Caco-2 (cell line): ENCODE measurements at regions not wholly inside any gene's neighbourhood (a gene's known extent, or its start where the extent isn't known, plus 50 kb on each side); places are given as distances from the start of the nearest gene placed in this dataset.

Source experiments
- BruUV-seq: library from RNA; stranded (reverse); fragments of 400-500 nt; replicated peaks from 2 replicates; lab custom pipeline; 2021; lab: Mats Ljungman, UMichigan
- CTCF ChIA-PET: fragments of 300-600 bp; sonication (Branson Sonifier 250); formaldehyde crosslinking; loops from one replicate; lab custom pipeline; 2022; ENCODE audit warnings: antibody characterized with exemption; lab: Charles Lee
- POLR2A ChIA-PET: fragments of 300-600 bp; sonication (Branson Sonifier 250); formaldehyde crosslinking; loops from one replicate; lab custom pipeline; 2022; ENCODE audit warnings: antibody characterized with exemption; lab: Charles Lee
- DNase-seq, 2 experiments: peaks; one replicate each; pipeline versions ENCODE4 v3.0.0 to v3.0.0-alpha.2; 2020 to 2022
- H3K27me3 ChIP-seq: replicated peaks from 2 replicates; pipeline ENCODE4 v1.6.0; 2011; ENCODE audit warnings: low read length; ENCODE audit not compliant: control insufficient read depth, insufficient read depth
- H3K36me3 ChIP-seq: 2 replicates; pipeline ENCODE4 v1.5.1; 2011; ENCODE audit warnings: low read length; ENCODE audit not compliant: control insufficient read depth, insufficient read depth
- H3K4me1 ChIP-seq: fragments of 250-450 bp; sonication (Bioruptor Pico); 2 replicates; pipeline ENCODE4 v1.5.1; 2020; ENCODE audit warnings: mild to moderate bottlenecking
- H3K4me3 ChIP-seq: 2 replicates; pipeline ENCODE4 v1.5.1; 2011; ENCODE audit warnings: low read depth, mild to moderate bottlenecking, control low read depth, low read length
- H3K9me3 ChIP-seq: fragments of 250-450 bp; sonication (Bioruptor Pico); 2 replicates; pipeline ENCODE4 v1.5.1; 2020; ENCODE audit warnings: mild to moderate bottlenecking, moderate library complexity
- H3K27ac Mint-ChIP-seq: one replicate; pipeline ENCODE4 v1.8.0; 2022; ENCODE audit warnings: mixed read lengths; ENCODE audit not compliant: unreplicated experiment
- H3K27me3 Mint-ChIP-seq: one replicate; pipeline ENCODE4 v1.8.0; 2022; ENCODE audit warnings: mixed read lengths; ENCODE audit not compliant: insufficient read depth, unreplicated experiment
- H3K36me3 Mint-ChIP-seq: one replicate; pipeline ENCODE4 v1.8.0; 2022; ENCODE audit warnings: mild to moderate bottlenecking, mixed read lengths; ENCODE audit not compliant: insufficient read depth, unreplicated experiment
- H3K4me1 Mint-ChIP-seq: one replicate; pipeline ENCODE4 v1.8.0; 2022; ENCODE audit warnings: low read depth, mixed read lengths; ENCODE audit not compliant: unreplicated experiment
- H3K4me3 Mint-ChIP-seq: one replicate; pipeline ENCODE4 v1.8.0; 2022; ENCODE audit warnings: mild to moderate bottlenecking, moderate library complexity, mixed read lengths; ENCODE audit not compliant: unreplicated experiment
- H3K9me3 Mint-ChIP-seq: one replicate; pipeline ENCODE4 v1.8.0; 2022; ENCODE audit warnings: mixed read lengths; ENCODE audit not compliant: unreplicated experiment
- intact Hi-C: fragments of 100-400 bp; cut with micrococcal nuclease; formaldehyde crosslinking; loops from one replicate; pipeline ENCODE4 v1.10.0; 2022; ENCODE audit not compliant: unreplicated experiment
- TF ChIP-seq, protein P1 (sequence below), 2 experiments: fragments of 200-600 bp in 1 of 2; IDR thresholded peaks; 1 replicate in 1 of 2; 2 replicates in 1 of 2; pipeline versions ENCODE4 v1.5.1 to v1.8.0; 2011 to 2022; ENCODE audit warnings: antibody characterized with exemption in 1 of 2, control low read depth in 1 of 2, inconsistent platforms in 1 of 2, low read depth in 1 of 2, low read length in 1 of 2, mild to moderate bottlenecking in 1 of 2, moderate library complexity in 1 of 2; ENCODE audit not compliant: insufficient read depth in 1 of 2, severe bottlenecking in 1 of 2, unreplicated experiment in 1 of 2

DNA sequence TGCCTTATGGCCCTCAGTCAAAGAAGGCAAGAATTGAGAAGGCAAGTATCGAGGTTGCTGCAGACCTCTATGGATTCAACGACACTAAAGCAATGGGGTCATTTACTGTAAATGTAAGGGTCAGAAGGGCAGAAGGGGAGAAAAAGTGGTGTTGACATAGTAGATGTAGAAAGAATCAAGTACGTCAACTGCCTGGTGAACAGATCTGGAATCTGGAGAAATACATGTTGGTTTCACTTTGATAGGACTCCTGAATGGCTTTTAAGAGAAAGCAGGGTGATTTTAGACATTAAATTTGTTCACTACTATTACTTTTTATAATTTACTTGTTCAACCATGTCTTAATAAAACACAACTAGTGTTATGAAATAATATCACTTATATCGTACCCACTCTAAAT lies 81.3 kb upstream of the FSTL5 start:
- DNase-seq = no peak
- ChIA-PET POLR2A (interaction anchor here (0.6 kb wide), 1 partner anchor 32 kb away, joined by 6 read pairs; no protein-coding TSS in a partner anchor), CTCF (no interaction called here)
- Histone ChIP-seq H3K9me3 (no peaks in the 10 kb centered on the region), H3K4me3 (no peak overlapping the region), H3K27me3 (no peaks in the 10 kb centered on the region), H3K4me1 (no peaks in the 10 kb centered on the region), H3K36me3 (no peaks in the 10 kb centered on the region)
- Mint-ChIP-seq H3K27me3 (no peaks in the 10 kb centered on the region), H3K36me3 (no peaks in the 10 kb centered on the region), H3K4me3 (no peak overlapping the region), H3K27ac (no peak overlapping the region), H3K4me1 (no peaks in the 10 kb centered on the region), H3K9me3 (no peaks in the 10 kb centered on the region)
- TF ChIP-seq, protein P1, sequence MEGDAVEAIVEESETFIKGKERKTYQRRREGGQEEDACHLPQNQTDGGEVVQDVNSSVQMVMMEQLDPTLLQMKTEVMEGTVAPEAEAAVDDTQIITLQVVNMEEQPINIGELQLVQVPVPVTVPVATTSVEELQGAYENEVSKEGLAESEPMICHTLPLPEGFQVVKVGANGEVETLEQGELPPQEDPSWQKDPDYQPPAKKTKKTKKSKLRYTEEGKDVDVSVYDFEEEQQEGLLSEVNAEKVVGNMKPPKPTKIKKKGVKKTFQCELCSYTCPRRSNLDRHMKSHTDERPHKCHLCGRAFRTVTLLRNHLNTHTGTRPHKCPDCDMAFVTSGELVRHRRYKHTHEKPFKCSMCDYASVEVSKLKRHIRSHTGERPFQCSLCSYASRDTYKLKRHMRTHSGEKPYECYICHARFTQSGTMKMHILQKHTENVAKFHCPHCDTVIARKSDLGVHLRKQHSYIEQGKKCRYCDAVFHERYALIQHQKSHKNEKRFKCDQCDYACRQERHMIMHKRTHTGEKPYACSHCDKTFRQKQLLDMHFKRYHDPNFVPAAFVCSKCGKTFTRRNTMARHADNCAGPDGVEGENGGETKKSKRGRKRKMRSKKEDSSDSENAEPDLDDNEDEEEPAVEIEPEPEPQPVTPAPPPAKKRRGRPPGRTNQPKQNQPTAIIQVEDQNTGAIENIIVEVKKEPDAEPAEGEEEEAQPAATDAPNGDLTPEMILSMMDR (IDR thresholded peaks at IDR 0.05; ENCODE audit: insufficient read depth in 1 of 2, low read depth in 1 of 2, low read length in 1 of 2, severe bottlenecking in 1 of 2, unreplicated experiment in 1 of 2) = no peak
- intact Hi-C loops = no loop called here
- BruUV-seq = no TSS peak

DNA sequence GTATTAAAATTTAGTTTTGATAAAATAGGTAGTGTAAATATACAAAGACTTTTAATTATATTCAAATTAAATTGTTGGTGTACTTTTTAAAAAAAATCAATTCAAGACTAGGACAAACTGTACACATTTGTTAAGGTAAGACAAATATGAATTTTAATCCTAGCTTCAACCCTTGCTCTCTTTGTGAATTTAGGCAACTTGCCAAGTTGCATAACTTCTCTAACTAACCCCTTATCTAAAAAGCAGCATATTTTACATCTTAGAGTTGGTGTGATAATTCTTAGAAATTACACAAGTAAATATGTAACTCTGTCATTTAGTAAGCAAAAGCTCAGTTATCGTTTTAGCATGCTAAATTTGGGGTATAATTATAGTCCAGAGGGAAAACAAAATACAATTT lies 78.1 kb upstream of the FSTL5 start:
- DNase-seq = no peak
- H3K9me3 ChIP-seq = no peaks in the 10 kb centered on the region
- CTCF ChIA-PET = no interaction called here
- Mint-ChIP-seq H3K4me1 (no peaks in the 10 kb centered on the region), H3K9me3 (no peaks in the 10 kb centered on the region), H3K36me3 (no peaks in the 10 kb centered on the region), H3K27ac (no peak overlapping the region), H3K4me3 (no peak overlapping the region), H3K27me3 (no peaks in the 10 kb centered on the region)
- TF ChIP-seq, protein P1 (IDR thresholded peaks at IDR 0.05; ENCODE audit: insufficient read depth in 1 of 2, low read depth in 1 of 2, low read length in 1 of 2, severe bottlenecking in 1 of 2, unreplicated experiment in 1 of 2) = no peak
- no TSS peak for BruUV-seq
- no peaks in the 10 kb centered on the region for H3K4me1 ChIP-seq
- no peak overlapping the region for H3K4me3 ChIP-seq
- POLR2A ChIA-PET = no interaction called here
- H3K27me3 ChIP-seq = no peaks in the 10 kb centered on the region
- no peaks in the 10 kb centered on the region for H3K36me3 ChIP-seq
- intact Hi-C loops = no loop called here

DNA sequence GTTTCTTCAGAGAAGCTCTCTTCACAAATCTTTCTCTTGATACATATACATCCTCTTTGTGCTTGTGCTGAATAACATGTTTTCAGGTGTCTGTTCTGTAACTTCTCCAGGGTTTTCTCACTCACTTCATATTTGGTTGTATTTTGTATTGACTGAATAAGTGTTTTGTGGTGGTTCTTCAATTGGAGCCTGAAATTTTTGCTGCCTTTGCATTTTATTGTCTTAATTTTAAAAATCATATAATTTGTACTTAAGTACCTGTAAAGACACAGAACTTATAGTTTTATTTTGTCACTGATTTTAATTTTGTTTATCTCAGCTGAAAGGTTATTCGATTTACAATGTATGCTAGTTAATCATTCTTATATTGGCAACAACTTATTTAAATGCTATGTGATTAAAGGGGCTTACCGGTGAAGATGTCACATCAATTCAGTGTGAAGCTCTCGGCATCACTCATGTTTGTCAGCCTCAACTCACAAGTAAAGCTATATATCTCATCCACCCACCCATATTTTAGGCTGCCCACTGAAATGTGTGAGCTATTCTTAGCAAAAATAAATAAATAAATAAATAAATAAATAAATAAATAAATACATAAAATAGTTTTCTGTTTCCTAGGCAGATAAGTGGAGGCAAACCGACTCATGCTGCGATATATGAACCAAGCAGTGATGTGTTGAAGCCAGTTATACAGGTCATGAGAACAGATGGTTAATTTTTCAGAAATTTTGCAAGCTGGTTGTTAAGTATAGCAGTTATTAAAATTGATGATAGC lies 76.4 kb upstream of the FSTL5 start:
- Histone ChIP-seq H3K36me3 (no peaks in the 10 kb centered on the region), H3K4me1 (no peaks in the 10 kb centered on the region), H3K9me3 (no peaks in the 10 kb centered on the region), H3K27me3 (no peaks in the 10 kb centered on the region), H3K4me3 (no peak overlapping the region)
- H3K27ac Mint-ChIP-seq = no peak overlapping the region
- intact Hi-C loops = no loop called here
- no peaks in the 10 kb centered on the region for H3K9me3 Mint-ChIP-seq
- no TSS peak for BruUV-seq
- H3K27me3 Mint-ChIP-seq = no peaks in the 10 kb centered on the region
- no peaks in the 10 kb centered on the region for H3K36me3 Mint-ChIP-seq
- ChIA-PET POLR2A (interaction anchor here (0.6 kb wide), 1 partner anchor 555 kb away, joined by 3 read pairs; no protein-coding TSS in a partner anchor), CTCF (no interaction called here)
- H3K4me1 Mint-ChIP-seq = no peaks in the 10 kb centered on the region
- no peak overlapping the region for H3K4me3 Mint-ChIP-seq
- TF ChIP-seq, protein P1 (IDR thresholded peaks at IDR 0.05; ENCODE audit: insufficient read depth in 1 of 2, low read depth in 1 of 2, low read length in 1 of 2, severe bottlenecking in 1 of 2, unreplicated experiment in 1 of 2) = no peak
- DNase-seq = no peak
